HL-60 (cell line): ENCODE measurements at regions not wholly inside any gene's neighbourhood (a gene's known extent, or its start where the extent isn't known, plus 50 kb on each side); places are given as distances from the start of the nearest gene placed in this dataset.

Experiments used
- DNase-seq, 2 experiments: peaks; one replicate each; pipeline ENCODE4 v3.0.0-alpha.2; 2010 to 2020; ENCODE audit warnings: low read depth in 1 of 2, low spot score in 1 of 2
- H3K27ac ChIP-seq: fragments of 250-450 bp; sonication (Bioruptor Pico); replicated peaks from 2 replicates; pipeline ENCODE4 v1.5.1; 2020; ENCODE audit warnings: mild to moderate bottlenecking, moderate library complexity
- H3K27me3 ChIP-seq: fragments of 250-450 bp; sonication (Bioruptor Pico); 2 replicates; pipeline ENCODE4 v1.5.1; 2021; ENCODE audit warnings: mild to moderate bottlenecking, moderate library complexity; ENCODE audit not compliant: insufficient read depth, poor library complexity, severe bottlenecking
- H3K4me3 ChIP-seq: replicated peaks from 2 replicates; pipeline ENCODE4 v1.5.1; 2011; ENCODE audit warnings: mild to moderate bottlenecking, control low read depth, low read length; ENCODE audit not compliant: insufficient read depth
- CTCF ChIP-seq: IDR thresholded peaks from one replicate; pipeline ENCODE4 v1.5.1; 2011; ENCODE audit warnings: low read length, control low read depth, inconsistent platforms; ENCODE audit not compliant: insufficient read depth
- GABPA ChIP-seq: IDR thresholded peaks from 2 replicates; pipeline ENCODE4 v1.6.1; 2012; ENCODE audit warnings: low read depth
- POLR2AphosphoS5 ChIP-seq: IDR thresholded peaks from 2 replicates; pipeline ENCODE4 v1.6.1; 2012; ENCODE audit warnings: low read depth
- REST ChIP-seq: IDR thresholded peaks from 2 replicates; pipeline ENCODE4 v1.6.1; 2012; ENCODE audit warnings: low read depth; ENCODE audit not compliant: insufficient replicate concordance
- SPI1 ChIP-seq: IDR thresholded peaks from 2 replicates; pipeline ENCODE4 v1.6.1; 2012; ENCODE audit warnings: low read depth, mild to moderate bottlenecking, borderline replicate concordance

- no peak for DNase-seq
- Histone ChIP-seq H3K27ac (no peak overlapping the region), H3K27me3 (peaks cover 3% of the 10 kb centered on the region), H3K4me3 (no peak overlapping the region)
- no peak for TF ChIP-seq POLR2AphosphoS5
- no peak for TF ChIP-seq SPI1
- no peak for TF ChIP-seq CTCF
- TF ChIP-seq GABPA = no peak
- no peak for TF ChIP-seq REST
Measured at GRCh38 chr2:126431136-126431535, 224.8 kb upstream of the GYPC start.

- Histone ChIP-seq H3K27me3 (no peaks in the 10 kb centered on the region), H3K4me3 (no peak overlapping the region), H3K27ac (no peak overlapping the region)
- no peak for DNase-seq
- no peak for TF ChIP-seq CTCF
- no peak for TF ChIP-seq SPI1
- no peak for TF ChIP-seq REST
- TF ChIP-seq GABPA = no peak
- TF ChIP-seq POLR2AphosphoS5 = no peak
Measured at GRCh38 chr2:126436411-126436810, 219.5 kb upstream of the GYPC start.

GRCh38 chr2:126437016-126437415, 218.9 kb upstream of the GYPC start:
- no peak overlapping the region for H3K4me3 ChIP-seq
- no peak for DNase-seq
- H3K27me3 ChIP-seq = no peaks in the 10 kb centered on the region
- no peak overlapping the region for H3K27ac ChIP-seq
- no peak for TF ChIP-seq POLR2AphosphoS5
- no peak for TF ChIP-seq CTCF
- no peak for TF ChIP-seq REST
- no peak for TF ChIP-seq GABPA
- no peak for TF ChIP-seq SPI1
